AG04449 (cell line): ENCODE measurements at regions not wholly inside any gene's neighbourhood (a gene's known extent, or its start where the extent isn't known, plus 50 kb on each side); places are given as distances from the start of the nearest gene placed in this dataset.

Experiments used
- CTCF ChIA-PET: fragments of 350-600 bp; formaldehyde crosslinking; extraction: SDS; loops from one replicate; lab custom pipeline; 2021; ENCODE audit warnings: antibody characterized with exemption; lab: Yijun Ruan, JAX
- POLR2A ChIA-PET: fragments of 400-600, 350-600 bp; formaldehyde crosslinking; extraction: SDS; loops from one replicate; lab custom pipeline; 2020; ENCODE audit warnings: antibody characterized with exemption, inconsistent platforms; lab: Yijun Ruan, JAX
- DNase-seq: peaks from one replicate; pipeline ENCODE4 v3.0.0-alpha.2; 2010; ENCODE audit warnings: low read depth, low spot score
- H3K4me3 ChIP-seq: 2 replicates; pipeline ENCODE4 v1.5.1; 2011; ENCODE audit warnings: low read depth, mild to moderate bottlenecking, control low read depth, low read length
- TF ChIP-seq, protein P1 (sequence below): IDR thresholded peaks from one replicate; pipeline ENCODE4 v1.5.1; 2011; ENCODE audit warnings: mild to moderate bottlenecking, moderate library complexity, low read length, control low read depth, inconsistent platforms; ENCODE audit not compliant: insufficient read depth; ENCODE audit errors: missing control alignments

DNA sequence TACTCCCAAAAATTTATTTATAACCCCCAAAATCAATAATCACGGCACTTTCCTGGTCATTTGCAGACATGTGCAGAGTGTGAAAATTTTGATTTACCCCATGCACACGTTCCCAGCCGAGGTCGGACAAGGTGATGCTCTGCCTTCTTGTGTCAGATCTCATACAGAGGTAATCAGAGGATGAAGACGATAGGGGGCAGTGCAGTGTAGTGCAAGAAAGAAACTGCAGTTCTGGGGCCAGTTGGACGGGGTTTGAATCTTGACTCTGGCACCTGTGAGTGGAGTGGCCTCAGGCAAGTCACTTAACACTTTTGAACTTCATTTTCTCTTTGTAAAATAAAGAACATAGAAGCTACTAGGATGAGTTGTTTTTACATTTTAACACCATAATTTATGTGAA, 88.4 kb downstream of the FRMPD3 start:
- POLR2A ChIA-PET = interaction anchor here (0.7 kb wide), 1 partner anchor 10 kb away, joined by 4 read pairs; no protein-coding TSS in a partner anchor
- CTCF ChIA-PET = interaction anchor here (0.7 to 6.5 kb wide), 26 partner anchors 11 to 640 kb away, joined by 3 to 62 read pairs (median 4); partner anchors contain the start of genes NCBP2L, PRPS1 and TSC22D3
- no peak for DNase-seq
- H3K4me3 ChIP-seq = no peak overlapping the region
- TF ChIP-seq, protein P1, sequence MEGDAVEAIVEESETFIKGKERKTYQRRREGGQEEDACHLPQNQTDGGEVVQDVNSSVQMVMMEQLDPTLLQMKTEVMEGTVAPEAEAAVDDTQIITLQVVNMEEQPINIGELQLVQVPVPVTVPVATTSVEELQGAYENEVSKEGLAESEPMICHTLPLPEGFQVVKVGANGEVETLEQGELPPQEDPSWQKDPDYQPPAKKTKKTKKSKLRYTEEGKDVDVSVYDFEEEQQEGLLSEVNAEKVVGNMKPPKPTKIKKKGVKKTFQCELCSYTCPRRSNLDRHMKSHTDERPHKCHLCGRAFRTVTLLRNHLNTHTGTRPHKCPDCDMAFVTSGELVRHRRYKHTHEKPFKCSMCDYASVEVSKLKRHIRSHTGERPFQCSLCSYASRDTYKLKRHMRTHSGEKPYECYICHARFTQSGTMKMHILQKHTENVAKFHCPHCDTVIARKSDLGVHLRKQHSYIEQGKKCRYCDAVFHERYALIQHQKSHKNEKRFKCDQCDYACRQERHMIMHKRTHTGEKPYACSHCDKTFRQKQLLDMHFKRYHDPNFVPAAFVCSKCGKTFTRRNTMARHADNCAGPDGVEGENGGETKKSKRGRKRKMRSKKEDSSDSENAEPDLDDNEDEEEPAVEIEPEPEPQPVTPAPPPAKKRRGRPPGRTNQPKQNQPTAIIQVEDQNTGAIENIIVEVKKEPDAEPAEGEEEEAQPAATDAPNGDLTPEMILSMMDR = peak; percentile 45

DNA sequence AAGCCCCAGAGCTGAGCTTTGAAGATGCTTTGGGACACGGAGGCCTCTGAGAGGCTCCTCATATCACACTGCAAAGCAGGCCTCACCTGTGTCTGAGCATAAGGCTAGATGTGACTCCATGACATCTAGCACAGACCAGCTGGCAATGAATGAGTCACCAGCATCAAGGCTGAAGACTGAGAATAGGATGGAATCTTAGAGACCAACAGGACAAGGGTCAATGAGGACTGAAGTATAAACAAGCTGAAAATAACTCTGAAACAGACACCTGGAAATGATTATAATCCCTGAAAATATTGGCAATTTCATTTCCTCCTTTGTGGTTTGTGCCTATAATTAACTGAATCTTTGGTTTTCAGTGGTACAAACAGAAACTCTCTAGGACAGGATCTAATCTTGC, 87.1 kb upstream of the PRPS1 start:
- CTCF ChIA-PET = interaction anchor here (0.7 to 6.5 kb wide), 8 partner anchors 8 to 236 kb away, joined by 3 to 62 read pairs (median 4); partner anchors contain the start of genes NCBP2L and PRPS1
- H3K4me3 ChIP-seq = no peak overlapping the region
- DNase-seq = no peak
- POLR2A ChIA-PET = interaction anchor here (0.8 kb wide), 1 partner anchor 113 kb away, joined by 3 read pairs; no protein-coding TSS in a partner anchor
- TF ChIP-seq, protein P1 = no peak

DNA sequence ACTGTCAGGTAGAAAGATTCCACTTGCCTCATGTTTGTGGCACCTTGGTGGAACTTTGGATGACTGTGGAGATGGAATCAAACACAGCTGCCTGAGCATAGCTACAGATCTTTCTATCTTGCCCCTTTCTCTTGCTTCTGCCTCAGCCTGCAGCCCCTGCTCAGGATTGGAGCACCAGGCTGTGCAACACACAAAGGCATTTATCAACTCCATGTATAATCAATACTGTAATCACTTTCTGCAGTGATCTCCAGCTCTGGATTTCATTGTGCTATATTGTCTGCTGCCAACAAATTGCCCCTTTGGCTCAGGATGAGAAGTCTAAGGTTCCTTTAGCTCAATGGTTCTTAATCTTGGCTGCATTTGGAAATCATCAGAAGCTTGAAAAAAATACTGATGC, 86.3 kb upstream of the PRPS1 start:
- DNase-seq = no peak
- H3K4me3 ChIP-seq = no peak overlapping the region
- POLR2A ChIA-PET = interaction anchor here (0.9 kb wide), 1 partner anchor 90 kb away, joined by 3 read pairs; no protein-coding TSS in a partner anchor
- TF ChIP-seq, protein P1 = no peak
- CTCF ChIA-PET = interaction anchor here (0.7 to 6.5 kb wide), 8 partner anchors 9 to 352 kb away, joined by 3 to 62 read pairs (median 4); partner anchors contain the start of genes NCBP2L and PRPS1

DNA sequence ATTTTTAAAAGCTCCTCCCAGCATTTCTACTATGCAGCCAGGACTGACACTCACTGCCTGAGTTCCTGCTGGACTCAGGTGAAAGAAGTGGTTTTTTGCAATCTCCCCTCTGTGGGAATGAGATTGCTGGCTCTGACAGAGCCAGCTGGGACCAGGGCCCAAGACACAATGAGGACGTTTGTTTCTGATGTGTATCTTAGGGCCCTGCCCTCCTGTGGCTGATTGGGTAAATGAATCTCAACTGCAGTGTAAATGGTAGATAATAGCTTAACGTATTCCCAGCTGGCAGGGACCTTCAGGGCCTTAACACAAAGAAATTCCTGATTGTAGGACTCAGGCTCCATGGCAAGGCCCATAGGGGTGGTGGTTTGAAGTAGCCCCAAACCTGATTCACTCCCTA, 85.8 kb upstream of the PRPS1 start:
- no peak for DNase-seq
- ChIA-PET CTCF (interaction anchor here (0.7 to 6.5 kb wide), 6 partner anchors 89 to 352 kb away, joined by 3 to 62 read pairs (median 4); partner anchors contain the start of genes NCBP2L and PRPS1), POLR2A (interaction anchor here (0.9 kb wide), 1 partner anchor 89 kb away, joined by 3 read pairs; no protein-coding TSS in a partner anchor)
- TF ChIP-seq, protein P1 = peak; percentile 16
- no peak overlapping the region for H3K4me3 ChIP-seq

DNA sequence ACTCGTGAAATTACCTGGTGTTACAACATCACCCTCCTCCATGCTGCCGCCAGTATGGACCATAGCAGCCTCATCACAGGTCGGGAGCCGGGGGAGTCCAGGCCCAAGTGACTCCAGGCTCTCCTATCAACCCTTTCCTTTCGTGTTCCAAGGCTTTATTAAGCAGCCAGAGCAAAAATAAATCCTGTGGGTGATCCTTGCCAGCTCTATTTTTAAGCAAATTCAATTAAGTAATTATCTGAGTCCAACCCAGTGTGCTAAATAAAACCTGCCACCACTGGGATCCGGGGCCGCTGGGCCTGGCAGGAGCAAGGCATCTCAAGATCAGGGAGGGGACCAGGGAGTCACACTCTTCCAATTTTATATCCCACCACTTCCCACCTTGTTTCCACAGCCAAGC, 80.7 kb upstream of the PRPS1 start:
- CTCF ChIA-PET = interaction anchor here (4.0 kb wide), 1 partner anchor 8 kb away, joined by 23 read pairs; no protein-coding TSS in a partner anchor
- POLR2A ChIA-PET = no interaction called here
- no peak for DNase-seq
- H3K4me3 ChIP-seq = no peak overlapping the region
- TF ChIP-seq, protein P1 = no peak

DNA sequence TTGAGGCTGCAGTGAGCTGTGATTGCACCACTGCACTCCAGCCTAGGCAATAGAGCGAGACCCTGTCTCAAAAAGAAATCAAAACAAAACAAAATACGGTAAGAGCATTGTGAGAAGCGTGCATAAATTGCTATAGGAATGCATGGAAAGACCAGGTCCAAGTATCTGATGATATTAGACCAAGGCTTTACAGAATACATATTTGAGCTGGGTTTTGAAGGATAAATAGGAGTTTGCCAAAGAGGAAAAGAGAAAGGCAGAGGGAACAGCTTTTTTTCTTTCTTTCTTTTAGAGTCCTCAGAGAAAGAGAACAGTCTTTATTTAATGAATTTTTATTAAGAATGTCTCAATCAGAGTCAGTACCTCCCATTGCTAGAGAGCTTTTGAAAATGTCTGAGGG, 79.5 kb upstream of the PRPS1 start:
- no peak for DNase-seq
- no peak overlapping the region for H3K4me3 ChIP-seq
- ChIA-PET POLR2A (no interaction called here), CTCF (interaction anchor here (4.0 kb wide), 1 partner anchor 10 kb away, joined by 23 read pairs; no protein-coding TSS in a partner anchor)
- TF ChIP-seq, protein P1 = no peak
